Activated T-helper 1 cell treated with anti-CD3 and anti-CD28 coated beads, Interleukin-12 subunit alpha, Interleukin-12 subunit beta, Interleukin-2, Interleukin-4 antibody, amounts not matched to agents 30 ng/mL and 10 ng/mL and 1 ng/mL, durations not matched to agents 14 hours and 24 hours and 36 hours (primary cell): ENCODE measurements at regions not wholly inside any gene's neighbourhood (a gene's known extent, or its start where the extent isn't known, plus 50 kb on each side); places are given as distances from the start of the nearest gene placed in this dataset.
A peak's percentile ranks its signal among the peaks of the same experiment; 100 is the strongest.

Experiments used
- DNase-seq: peaks from one replicate; pipeline ENCODE4 v3.0.0; 2021; ENCODE audit warnings: low spot score
- H3K27ac Mint-ChIP-seq: one replicate; pipeline ENCODE4 v1.8.0; 2021; ENCODE audit warnings: mild to moderate bottlenecking, mixed read lengths
- H3K27me3 Mint-ChIP-seq: one replicate; pipeline ENCODE4 v1.8.0; 2022; ENCODE audit warnings: mild to moderate bottlenecking, moderate library complexity, mixed read lengths; ENCODE audit not compliant: insufficient read depth
- H3K36me3 Mint-ChIP-seq: one replicate; pipeline ENCODE4 v1.8.0; 2021; ENCODE audit warnings: low read depth, mixed read lengths
- H3K4me1 Mint-ChIP-seq: one replicate; pipeline ENCODE4 v1.8.0; 2021; ENCODE audit warnings: low read depth, mixed read lengths
- H3K4me3 Mint-ChIP-seq: one replicate; pipeline ENCODE4 v1.8.0; 2021; ENCODE audit warnings: mild to moderate bottlenecking, moderate library complexity, mixed read lengths
- H3K9me3 Mint-ChIP-seq: one replicate; pipeline ENCODE4 v1.8.0; 2021; ENCODE audit warnings: mixed read lengths
- intact Hi-C: fragments of 100-400 bp; cut with micrococcal nuclease; formaldehyde crosslinking; loops from one replicate; pipeline ENCODE4 v1.15.1; 2024

DNA sequence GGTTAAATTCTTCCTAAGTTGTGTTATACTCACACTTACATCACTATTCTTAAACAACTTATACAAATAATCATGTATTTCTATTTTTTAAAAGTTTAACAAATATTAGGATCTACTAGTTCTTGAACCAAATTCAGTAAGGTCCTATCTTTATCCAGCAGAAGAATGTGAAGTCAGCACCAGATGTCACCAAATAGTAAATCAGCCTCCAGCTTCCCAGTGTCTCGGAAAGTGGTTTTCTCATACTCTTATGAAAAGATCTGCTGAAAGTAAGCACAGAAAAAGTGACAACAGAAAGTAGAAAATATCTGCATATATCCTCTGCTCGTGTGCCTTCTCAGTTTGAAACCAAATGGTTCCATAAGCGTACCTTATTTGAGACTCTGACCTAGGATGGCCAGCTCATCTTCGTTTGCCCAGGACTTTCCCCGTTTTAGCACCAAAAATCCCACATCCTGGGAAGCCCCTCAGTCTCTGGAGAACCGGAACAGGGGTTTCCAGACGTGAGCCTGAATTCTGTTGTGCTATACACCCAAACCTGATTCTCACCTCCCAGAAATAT, 98.0 kb upstream of the DCLK2 start:
- Mint-ChIP-seq H3K4me1 (peaks cover 3% of the 10 kb centered on the region), H3K36me3 (no peaks in the 10 kb centered on the region), H3K9me3 (peaks cover 2% of the 10 kb centered on the region), H3K27me3 (peaks cover 7% of the 10 kb centered on the region), H3K27ac (no peak overlapping the region), H3K4me3 (no peak overlapping the region)
- intact Hi-C loops: no loop called here
- DNase-seq: no peak

DNA sequence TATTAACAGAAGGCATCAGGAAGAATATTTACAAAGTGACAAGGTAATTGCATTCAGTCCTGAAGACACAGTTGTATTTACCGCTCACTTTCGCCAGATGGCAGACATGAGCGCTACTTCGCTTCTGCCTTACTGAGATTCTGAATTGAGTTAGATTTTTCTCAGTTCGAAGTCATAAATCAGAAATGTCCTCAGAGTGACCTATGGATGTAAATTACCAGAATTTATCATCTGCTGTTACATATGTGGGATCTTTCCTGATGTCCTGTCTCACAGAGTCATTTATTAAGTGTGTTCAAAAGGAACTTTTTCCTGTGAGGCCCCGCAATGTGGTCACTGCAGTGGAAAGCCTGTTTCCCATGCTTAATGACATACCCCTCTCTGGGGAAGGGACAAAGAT, 97.3 kb upstream of the DCLK2 start:
- Mint-ChIP-seq H3K27ac (no peak overlapping the region), H3K36me3 (no peaks in the 10 kb centered on the region), H3K9me3 (peaks cover 3% of the 10 kb centered on the region), H3K27me3 (peaks cover 7% of the 10 kb centered on the region), H3K4me3 (no peak overlapping the region), H3K4me1 (peaks cover 11% of the 10 kb centered on the region)
- intact Hi-C loops: loop anchor here (1.0 kb wide), 4 partner anchors 98 to 886 kb away; no protein-coding TSS in a partner anchor
- DNase-seq: peak; percentile 19

DNA sequence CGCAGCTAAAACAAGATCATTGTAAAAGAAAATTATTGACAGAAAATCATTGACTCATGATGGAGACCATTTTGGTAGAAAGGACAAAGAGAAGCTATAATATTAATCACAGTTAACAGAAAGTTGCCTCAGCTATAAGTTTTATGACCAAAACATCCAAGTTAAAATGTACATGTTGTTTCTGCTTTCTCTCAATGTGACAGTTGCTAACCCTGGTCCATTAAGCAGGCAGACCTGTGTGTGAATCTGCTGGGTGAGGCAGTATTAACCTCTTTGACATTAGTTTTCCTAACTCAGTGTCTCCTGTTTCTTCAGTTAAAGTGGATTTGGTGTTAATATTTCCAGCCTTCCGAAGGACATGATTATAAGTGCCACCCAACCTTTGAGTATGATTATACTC, 94.8 kb upstream of the DCLK2 start:
- no peak for DNase-seq
- no peak overlapping the region for H3K4me3 Mint-ChIP-seq
- peaks cover 3% of the 10 kb centered on the region for H3K27me3 Mint-ChIP-seq
- peaks cover 31% of the 10 kb centered on the region for H3K4me1 Mint-ChIP-seq
- no peak overlapping the region for H3K27ac Mint-ChIP-seq
- H3K9me3 Mint-ChIP-seq: peaks cover 3% of the 10 kb centered on the region
- intact Hi-C loops: no loop called here
- H3K36me3 Mint-ChIP-seq: no peaks in the 10 kb centered on the region

DNA sequence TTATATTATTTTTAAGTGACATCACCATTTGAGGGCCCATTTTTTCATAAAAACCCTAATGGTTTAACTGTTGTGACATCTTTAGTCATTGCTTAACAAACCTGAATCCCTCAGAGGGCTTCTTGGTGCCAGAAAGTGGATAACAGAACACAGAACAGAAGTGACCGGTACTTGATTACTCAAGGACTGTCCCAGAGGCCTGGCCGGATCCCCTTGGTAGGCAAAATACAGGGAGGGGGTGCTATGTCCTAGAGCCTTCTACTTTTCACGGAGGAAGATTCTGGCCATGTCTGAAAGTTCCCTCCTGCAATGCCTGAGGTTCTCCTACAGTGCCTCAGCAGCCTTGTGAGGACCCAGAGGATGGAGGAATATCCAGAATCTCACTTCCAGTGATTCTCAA, 94.3 kb upstream of the DCLK2 start:
- Mint-ChIP-seq H3K36me3 (no peaks in the 10 kb centered on the region), H3K4me1 (peaks cover 31% of the 10 kb centered on the region), H3K9me3 (peaks cover 3% of the 10 kb centered on the region), H3K4me3 (no peak overlapping the region), H3K27ac (no peak overlapping the region), H3K27me3 (peaks cover 4% of the 10 kb centered on the region)
- intact Hi-C loops: no loop called here
- no peak for DNase-seq

DNA sequence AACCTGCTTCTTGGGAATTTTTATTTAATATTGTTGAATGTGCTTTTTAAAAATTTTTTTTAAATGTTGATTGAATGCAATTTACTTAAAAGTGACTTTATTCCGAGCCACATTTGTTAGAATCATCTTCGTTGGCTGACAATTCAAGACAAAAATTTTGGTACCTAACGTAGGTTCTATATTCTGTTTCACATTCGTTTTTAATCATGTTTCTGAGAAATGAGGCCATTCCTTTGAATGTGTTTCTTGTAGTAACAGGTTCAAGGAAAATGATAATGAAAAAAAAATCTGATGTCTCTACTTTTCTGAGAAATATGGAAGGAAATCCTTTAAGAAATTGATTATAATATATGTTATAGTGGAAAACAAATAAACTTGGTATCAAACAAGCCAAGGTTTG, 92.3 kb upstream of the DCLK2 start:
- Mint-ChIP-seq H3K4me1 (peaks cover 31% of the 10 kb centered on the region), H3K27ac (no peak overlapping the region), H3K4me3 (no peak overlapping the region), H3K27me3 (peaks cover 3% of the 10 kb centered on the region), H3K9me3 (peaks cover 3% of the 10 kb centered on the region), H3K36me3 (no peaks in the 10 kb centered on the region)
- no peak for DNase-seq
- intact Hi-C loops: no loop called here

DNA sequence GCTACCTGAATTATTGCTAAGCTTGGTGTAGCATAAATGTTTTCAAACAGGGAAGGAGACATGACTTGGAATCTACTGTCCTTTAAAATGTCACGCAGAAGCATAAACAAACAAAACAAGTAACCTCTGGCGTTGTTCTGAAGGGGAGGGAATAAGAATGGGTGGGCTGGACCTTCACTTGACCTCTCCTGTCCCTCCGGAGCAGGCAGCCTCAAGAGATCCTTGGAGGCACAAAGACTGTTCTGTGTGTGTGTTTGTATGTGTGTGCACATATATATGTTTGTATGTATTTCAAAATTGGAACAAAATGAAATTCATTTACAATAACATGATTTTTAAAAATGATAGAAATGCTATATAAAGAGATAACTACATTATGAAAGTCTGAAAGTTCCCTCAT, 91.3 kb upstream of the DCLK2 start:
- H3K4me3 Mint-ChIP-seq: no peak overlapping the region
- H3K27me3 Mint-ChIP-seq: peaks cover 3% of the 10 kb centered on the region
- H3K36me3 Mint-ChIP-seq: no peaks in the 10 kb centered on the region
- H3K4me1 Mint-ChIP-seq: peaks cover 31% of the 10 kb centered on the region
- no peak overlapping the region for H3K27ac Mint-ChIP-seq
- DNase-seq: no peak
- H3K9me3 Mint-ChIP-seq: peaks cover 3% of the 10 kb centered on the region
- intact Hi-C loops: no loop called here

DNA sequence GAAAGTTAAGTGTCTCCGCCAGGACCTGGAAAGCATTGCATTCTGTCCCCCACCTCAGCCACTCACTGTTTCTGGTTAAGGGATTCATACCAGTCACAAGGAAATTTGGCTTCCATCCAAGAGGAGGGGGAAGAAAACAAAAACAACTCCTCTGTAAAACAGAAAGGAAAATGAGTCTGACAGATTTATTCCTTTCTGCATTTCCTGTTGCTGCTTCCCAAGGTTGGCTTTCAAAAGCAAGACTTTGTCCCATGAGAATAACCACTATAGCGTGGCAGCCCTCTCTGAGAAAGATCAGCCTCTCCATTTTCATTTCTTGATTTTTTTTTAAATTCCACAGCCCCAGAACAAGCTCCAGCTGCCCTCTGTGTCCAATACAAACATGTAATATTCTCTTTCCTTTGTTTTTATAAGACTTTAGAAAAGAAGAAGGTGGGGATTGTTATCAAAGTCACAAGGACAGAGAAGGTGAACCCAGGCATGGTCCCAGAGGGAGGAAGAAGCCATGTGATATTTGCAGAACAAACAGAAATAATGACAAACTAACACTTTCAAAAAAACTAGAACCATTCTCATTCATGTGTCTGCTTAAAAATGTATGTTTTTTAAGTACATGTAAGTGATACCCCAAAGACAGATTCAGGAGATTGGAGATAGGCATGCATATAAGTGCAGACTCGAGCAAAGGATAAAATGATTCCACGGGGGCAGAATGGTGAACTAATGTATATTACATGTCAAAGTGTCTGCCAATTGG, 90.7 kb upstream of the DCLK2 start:
- Mint-ChIP-seq H3K4me3 (no peak overlapping the region), H3K9me3 (peaks cover 3% of the 10 kb centered on the region), H3K36me3 (no peaks in the 10 kb centered on the region), H3K4me1 (peaks cover 31% of the 10 kb centered on the region), H3K27ac (no peak overlapping the region), H3K27me3 (peaks cover 3% of the 10 kb centered on the region)
- no peak for DNase-seq
- intact Hi-C loops: loop anchor here (2.0 kb wide), 1 partner anchor 47 kb away; no protein-coding TSS in a partner anchor

DNA sequence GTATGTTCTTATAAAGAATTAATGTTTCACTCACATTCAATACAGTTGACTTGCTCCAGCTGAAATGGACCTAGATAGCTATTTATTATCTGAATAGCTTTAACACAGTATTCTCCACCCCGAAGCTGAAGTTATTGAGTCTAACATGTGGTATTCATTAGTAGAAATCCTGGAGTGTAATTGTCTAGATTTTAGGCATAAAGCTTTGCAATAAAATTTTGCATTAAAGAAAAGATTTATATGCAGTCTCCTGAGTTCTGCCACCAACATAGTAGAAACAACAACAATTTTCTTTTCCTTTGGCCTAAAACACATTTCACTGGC, 90.2 kb upstream of the DCLK2 start:
- Mint-ChIP-seq H3K36me3 (no peaks in the 10 kb centered on the region), H3K9me3 (peaks cover 3% of the 10 kb centered on the region), H3K4me3 (no peak overlapping the region), H3K27ac (no peak overlapping the region), H3K27me3 (peaks cover 3% of the 10 kb centered on the region), H3K4me1 (peaks cover 31% of the 10 kb centered on the region)
- intact Hi-C loops: loop anchor here (2.0 kb wide), 1 partner anchor 47 kb away; no protein-coding TSS in a partner anchor
- no peak for DNase-seq

DNA sequence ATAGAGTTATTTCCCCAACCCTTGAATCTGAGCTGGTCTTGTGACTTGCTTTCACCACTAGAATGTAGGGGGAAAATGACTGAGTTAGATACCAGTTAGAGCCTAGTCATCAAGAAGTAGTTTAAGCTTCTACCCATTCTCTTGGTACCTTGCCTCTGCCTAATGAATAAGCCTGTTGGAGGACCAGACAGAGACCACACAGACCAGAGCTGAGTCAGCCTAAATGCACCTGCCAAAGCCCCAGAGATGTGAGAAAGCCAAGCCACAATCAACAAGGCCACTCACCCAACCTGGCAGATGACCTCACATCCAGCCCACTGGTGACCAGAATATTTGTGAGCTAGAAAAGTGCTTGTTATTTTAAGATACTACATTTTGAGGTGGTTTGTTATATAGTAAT, 85.2 kb upstream of the DCLK2 start:
- intact Hi-C loops: no loop called here
- DNase-seq: no peak
- peaks cover 3% of the 10 kb centered on the region for H3K27me3 Mint-ChIP-seq
- H3K36me3 Mint-ChIP-seq: no peaks in the 10 kb centered on the region
- no peak overlapping the region for H3K27ac Mint-ChIP-seq
- H3K4me1 Mint-ChIP-seq: peaks cover 4% of the 10 kb centered on the region
- no peak overlapping the region for H3K4me3 Mint-ChIP-seq
- no peaks in the 10 kb centered on the region for H3K9me3 Mint-ChIP-seq

DNA sequence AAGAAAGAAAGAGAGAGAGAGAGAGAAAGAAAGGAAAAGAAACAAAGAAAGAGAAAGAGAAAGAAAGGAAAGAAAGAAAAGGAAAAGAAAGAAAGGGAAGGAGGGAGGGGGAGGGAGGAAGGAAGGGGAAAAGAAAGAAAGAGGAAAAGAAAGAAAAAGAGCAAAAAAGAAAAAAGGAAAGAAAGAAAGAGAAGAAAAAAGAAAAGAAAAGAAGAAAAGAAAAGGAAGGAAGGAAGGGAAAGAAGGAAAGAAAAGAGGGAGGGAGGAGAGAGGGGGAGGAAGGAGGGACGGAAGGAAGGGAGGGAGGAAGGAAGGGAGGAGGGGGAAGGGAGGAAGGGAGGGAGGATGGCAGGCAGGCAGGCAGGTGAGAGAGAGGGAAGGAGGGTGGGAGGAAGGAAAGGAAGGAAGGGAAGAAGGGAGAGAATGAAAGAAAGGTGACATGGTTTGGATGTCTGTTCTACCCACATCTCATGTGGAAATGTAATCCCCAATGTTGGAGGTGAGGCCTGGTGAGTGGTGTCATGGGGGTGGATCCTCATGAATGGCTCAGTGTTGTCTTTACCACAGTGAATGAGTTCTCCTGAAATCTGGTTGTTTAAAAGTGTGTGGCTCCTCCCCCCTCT, 83.0 kb upstream of the DCLK2 start:
- peaks cover 2% of the 10 kb centered on the region for H3K27me3 Mint-ChIP-seq
- intact Hi-C loops: loop anchor here (5.0 kb wide), 2 partner anchors 247 to 872 kb away; no protein-coding TSS in a partner anchor
- no peak overlapping the region for H3K4me3 Mint-ChIP-seq
- no peaks in the 10 kb centered on the region for H3K9me3 Mint-ChIP-seq
- DNase-seq: no peak
- no peak overlapping the region for H3K27ac Mint-ChIP-seq
- peaks cover 6% of the 10 kb centered on the region for H3K4me1 Mint-ChIP-seq
- no peaks in the 10 kb centered on the region for H3K36me3 Mint-ChIP-seq

DNA sequence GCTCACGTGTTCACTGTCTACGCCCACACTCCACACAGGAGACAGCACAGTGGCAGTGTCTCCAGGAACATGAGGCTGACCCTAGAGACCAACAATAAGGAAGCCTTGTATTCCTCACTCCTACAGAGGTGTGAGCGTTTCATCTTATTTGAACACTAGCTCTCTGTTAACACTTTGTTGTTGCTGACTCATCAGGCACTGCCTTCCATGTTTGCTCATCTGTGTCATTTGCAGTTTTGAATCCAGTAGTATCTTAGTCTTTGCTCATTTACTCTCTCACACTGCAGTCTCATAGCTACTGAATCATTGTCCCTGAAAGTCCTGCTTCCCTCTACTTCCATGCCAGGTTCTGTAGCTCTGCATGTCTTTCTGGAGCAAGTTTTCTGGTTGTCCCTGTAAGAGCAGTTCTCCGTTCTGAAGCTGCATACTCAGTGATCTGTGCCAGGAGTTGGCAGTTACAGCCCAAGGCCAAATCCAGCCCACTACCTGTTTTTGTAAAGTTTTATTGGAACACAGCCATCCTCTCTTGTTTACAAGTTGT, 80.3 kb upstream of the DCLK2 start:
- no peak overlapping the region for H3K27ac Mint-ChIP-seq
- no peak overlapping the region for H3K4me3 Mint-ChIP-seq
- intact Hi-C loops: loop anchor here (5.0 kb wide), 2 partner anchors 244 to 869 kb away; no protein-coding TSS in a partner anchor
- no peaks in the 10 kb centered on the region for H3K36me3 Mint-ChIP-seq
- H3K4me1 Mint-ChIP-seq: peaks cover 6% of the 10 kb centered on the region
- H3K9me3 Mint-ChIP-seq: no peaks in the 10 kb centered on the region
- peaks cover 2% of the 10 kb centered on the region for H3K27me3 Mint-ChIP-seq
- DNase-seq: no peak

DNA sequence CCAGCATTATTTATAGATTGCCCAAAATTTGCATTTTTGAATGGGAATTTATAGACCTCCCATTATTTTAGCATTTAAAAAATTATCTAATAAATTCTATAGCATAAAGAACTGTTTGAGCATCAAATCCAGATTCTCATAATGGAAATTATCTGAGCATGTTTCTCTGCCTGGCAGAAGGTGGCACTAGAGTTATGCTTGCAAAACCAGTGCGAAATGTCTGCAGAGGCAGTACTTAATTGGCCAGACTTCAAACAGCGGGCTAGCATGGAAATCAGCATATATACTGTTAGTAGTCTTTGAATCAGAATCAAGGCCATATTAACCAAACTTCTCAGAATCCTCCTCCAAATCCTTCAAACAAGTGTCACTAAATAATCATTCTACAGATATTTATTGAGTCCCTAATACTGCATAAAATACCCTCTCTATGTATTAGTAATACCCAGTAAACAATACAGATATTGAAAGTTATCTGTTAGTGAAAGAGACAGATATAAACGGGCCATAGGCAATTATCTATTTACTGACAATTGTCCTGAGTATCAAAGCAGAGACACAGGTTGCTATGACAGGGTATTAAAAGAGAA, 78.7 kb upstream of the DCLK2 start:
- Mint-ChIP-seq H3K27ac (no peak overlapping the region), H3K27me3 (peaks cover 2% of the 10 kb centered on the region), H3K9me3 (no peaks in the 10 kb centered on the region), H3K4me1 (peaks cover 6% of the 10 kb centered on the region), H3K36me3 (no peaks in the 10 kb centered on the region), H3K4me3 (no peak overlapping the region)
- intact Hi-C loops: loop anchor here (5.0 kb wide), 2 partner anchors 243 to 868 kb away; no protein-coding TSS in a partner anchor
- DNase-seq: no peak

DNA sequence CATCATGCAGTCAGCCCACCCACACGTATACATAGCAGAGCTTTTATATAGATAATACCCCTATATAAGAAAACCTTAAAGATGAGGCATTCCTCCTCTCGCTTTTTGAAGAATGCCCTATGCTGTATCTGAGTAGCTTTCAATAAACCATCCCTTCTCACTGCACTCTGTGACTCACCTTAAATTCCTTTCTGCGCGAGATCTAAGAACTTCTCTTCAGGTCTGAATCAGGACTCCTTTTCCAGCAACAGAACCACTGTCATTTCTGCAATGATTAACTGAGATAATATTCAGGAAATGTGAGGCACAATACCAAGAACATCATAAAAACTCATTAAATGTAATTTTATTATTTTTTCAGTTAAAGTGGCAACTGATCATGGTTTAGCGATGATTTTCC, 76.4 kb upstream of the DCLK2 start:
- peaks cover 6% of the 10 kb centered on the region for H3K4me1 Mint-ChIP-seq
- H3K27ac Mint-ChIP-seq: no peak overlapping the region
- DNase-seq: no peak
- no peak overlapping the region for H3K4me3 Mint-ChIP-seq
- no peaks in the 10 kb centered on the region for H3K9me3 Mint-ChIP-seq
- intact Hi-C loops: no loop called here
- H3K27me3 Mint-ChIP-seq: peaks cover 9% of the 10 kb centered on the region
- no peaks in the 10 kb centered on the region for H3K36me3 Mint-ChIP-seq
